GM12873 (cell line): ENCODE measurements at regions not wholly inside any gene's neighbourhood (a gene's known extent, or its start where the extent isn't known, plus 50 kb on each side); places are given as distances from the start of the nearest gene placed in this dataset.

ENCODE experiments used
- TF ChIP-seq, protein P1 (sequence below): IDR thresholded peaks from 2 replicates; pipeline ENCODE4 v1.5.1; 2012; ENCODE audit warnings: low read depth, mild to moderate bottlenecking, moderate library complexity, low read length, control low read depth; ENCODE audit not compliant: insufficient read depth; ENCODE audit errors: missing control alignments

DNA sequence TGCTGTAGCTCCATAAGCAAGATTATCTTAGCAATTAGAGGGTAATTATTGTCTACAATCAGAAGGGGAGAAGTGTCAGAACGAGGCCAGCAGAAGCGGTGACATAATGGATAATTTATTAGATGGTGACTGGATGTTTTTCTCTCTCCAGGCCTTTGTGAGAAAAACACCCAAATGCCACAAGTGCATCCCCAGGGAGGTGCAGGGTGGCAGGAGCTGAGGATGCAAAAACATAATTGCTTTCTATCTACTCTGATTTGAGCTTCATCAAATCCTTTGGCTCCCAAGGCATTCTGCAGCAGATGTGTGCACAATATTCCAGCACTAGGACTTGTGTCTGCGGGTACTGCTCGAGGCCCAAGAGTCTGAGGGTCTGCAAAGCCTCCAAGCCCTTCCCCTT lies 220.1 kb upstream of the SERP2 start:
- TF ChIP-seq, protein P1, sequence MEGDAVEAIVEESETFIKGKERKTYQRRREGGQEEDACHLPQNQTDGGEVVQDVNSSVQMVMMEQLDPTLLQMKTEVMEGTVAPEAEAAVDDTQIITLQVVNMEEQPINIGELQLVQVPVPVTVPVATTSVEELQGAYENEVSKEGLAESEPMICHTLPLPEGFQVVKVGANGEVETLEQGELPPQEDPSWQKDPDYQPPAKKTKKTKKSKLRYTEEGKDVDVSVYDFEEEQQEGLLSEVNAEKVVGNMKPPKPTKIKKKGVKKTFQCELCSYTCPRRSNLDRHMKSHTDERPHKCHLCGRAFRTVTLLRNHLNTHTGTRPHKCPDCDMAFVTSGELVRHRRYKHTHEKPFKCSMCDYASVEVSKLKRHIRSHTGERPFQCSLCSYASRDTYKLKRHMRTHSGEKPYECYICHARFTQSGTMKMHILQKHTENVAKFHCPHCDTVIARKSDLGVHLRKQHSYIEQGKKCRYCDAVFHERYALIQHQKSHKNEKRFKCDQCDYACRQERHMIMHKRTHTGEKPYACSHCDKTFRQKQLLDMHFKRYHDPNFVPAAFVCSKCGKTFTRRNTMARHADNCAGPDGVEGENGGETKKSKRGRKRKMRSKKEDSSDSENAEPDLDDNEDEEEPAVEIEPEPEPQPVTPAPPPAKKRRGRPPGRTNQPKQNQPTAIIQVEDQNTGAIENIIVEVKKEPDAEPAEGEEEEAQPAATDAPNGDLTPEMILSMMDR: no peak

DNA sequence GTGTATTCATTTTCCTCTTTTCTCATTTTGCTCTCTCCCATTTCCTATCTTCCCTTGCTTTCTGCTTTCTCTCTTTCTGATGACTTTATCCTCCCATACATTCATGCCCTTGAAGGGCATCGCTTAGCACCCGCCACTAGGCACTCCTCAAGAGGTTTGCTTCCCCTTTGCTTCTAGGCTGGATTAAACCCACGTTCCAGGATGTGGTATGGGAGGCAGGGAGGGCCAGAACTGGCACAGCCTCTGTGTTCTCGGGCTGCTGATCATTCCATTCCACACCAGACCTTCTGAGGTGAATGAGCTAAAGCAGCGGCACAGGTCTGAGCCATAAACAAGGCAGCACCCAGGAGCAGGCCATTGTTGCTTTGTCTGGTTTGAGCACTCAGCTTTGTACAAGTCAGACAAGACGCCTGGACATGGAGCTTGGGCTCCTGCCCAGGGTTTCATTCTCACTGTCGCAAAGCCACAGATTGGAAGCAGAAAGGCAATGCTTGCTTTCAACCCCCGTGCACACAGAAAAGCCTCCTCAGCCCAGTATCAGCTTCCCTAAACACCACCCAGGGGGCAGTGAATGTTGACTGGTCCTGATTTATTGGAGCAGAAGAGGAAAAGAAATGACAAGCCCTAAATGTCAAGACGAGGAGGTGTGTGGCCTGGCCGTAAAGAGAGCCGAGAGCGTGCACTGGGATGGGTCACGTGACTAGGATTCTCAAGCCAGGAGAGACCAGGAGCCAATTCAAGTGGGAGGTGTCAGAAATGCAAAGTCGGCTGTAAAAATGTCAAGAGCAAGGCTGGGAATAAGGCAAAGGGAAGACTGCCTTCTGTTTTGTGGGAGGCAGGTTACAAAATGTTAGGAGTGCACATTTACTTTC lies 218.0 kb upstream of the SERP2 start:
- TF ChIP-seq, protein P1: no peak

DNA sequence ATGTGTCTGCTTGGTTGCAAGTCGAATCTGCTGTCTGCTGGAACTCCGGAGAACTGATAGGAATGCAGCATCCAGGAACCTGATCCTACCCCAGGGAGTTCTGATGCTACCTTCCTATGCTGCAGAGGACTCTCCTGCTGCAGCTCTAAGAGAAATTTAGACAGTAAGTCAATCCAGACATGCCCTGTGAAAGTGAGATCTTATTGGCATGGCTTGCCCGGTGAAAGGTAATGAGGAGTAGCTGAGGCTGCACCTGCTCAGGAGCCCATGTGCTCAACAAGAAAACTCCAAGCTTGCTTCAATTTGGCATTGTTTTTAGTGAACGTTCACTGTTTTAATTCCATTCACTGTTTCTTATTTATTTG lies 217.3 kb upstream of the SERP2 start:
- TF ChIP-seq, protein P1: no peak

DNA sequence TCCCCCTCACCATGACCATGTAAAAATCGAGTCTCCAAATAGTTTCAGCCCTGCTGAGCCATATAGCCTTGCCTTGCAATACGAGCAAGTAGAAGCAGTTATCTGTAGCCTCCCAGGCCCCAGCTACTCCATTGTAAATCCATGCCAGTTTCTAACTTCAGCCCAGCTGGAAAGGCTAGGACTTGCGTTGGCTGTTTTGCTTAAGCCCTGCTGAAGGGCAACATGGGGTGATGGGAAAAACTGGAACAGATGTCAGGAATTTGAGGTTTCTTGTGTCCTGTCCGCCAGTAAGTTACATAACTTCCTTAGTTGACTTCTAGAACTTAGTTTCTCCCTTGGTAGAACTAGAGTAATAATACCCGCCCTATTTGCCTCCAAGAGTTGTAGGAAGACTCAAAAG lies 216.0 kb upstream of the SERP2 start:
- TF ChIP-seq, protein P1: no peak

DNA sequence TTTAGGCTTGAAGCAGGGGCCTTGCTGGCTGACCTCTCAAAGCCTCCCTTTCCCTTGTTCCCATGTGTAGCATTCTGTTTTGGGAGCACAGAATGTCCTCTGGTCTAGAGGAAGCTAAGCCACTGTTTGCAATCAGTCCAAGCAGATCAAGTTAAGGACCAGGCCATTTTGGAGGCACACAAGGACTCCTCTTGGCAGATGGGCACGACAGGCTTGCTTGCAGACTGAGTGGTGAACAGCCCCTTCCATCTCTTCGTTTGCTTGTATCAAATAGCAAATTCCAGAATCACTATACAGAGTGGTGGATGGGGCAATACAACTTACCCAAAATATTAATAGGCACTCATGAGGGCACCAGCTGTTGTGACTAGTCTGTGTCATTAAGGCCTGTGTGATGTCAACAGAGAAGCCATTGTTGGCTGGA lies 215.5 kb upstream of the SERP2 start:
- TF ChIP-seq, protein P1: no peak

DNA sequence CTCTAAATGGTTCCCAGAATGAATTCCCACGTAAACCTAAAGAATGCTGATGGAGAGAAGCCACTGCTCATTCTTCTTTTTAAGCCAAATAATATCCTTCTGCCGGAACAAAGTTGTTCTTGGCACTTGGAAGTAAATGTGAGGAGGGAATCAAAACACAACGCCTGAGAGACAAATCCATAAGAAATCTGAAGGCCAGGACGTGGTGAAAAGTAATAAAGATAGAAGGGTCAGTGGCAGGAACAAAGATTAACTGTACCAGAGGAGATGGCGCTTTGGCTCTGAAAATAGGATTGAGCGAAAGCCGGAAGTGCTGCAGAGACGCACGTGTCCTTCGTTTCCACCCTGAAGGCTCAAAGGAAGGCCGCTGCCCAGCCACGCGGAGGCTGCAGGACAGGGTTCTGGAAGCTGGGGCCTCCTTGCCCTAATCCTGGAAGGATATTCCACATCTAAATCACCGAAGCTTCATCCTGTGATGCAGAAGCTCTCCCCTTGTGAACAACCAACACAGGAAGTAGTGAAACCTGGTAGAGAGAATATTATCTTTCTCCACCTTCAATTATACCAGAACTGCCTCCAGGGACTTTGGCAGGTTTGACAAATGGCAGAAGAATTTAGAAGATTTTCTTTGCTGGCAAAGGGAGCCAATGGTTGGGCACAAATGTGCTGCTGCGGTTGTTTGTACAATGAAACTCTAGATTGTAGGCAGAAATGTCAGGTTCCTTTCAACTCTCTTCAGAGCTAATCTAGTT lies 214.6 kb upstream of the SERP2 start:
- TF ChIP-seq, protein P1: no peak

DNA sequence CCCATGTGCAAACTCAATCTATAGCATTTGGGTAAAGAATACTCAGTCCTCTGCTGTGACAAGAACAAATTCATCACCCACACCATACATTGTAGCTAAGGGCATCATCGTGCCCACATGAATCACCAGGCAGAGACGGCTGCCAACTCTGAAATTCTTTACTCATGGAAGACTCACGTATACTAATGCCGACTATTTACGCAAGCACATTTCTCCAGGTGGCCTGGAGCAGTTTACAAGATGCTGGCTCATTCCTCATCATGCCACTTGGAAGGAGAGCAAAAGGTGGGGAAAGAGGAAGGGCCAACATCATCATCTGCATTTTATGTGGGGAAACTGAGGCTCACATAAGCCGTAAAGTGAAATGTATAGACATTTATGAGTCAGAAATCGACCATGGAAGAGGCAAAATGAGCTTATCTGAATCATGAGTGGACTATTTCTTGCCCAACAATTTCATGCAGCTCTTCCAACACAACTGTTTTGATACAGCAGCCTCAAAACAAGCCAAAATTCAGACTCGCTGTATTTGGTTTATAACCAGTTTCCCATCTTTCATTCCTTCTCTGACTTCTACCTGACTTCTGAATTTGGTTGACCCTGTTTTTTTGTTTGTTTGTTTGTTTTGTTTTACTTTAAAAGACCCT lies 213.9 kb upstream of the SERP2 start:
- TF ChIP-seq, protein P1: no peak
